HG03025 (cell line): ENCODE measurements at regions not wholly inside any gene's neighbourhood (a gene's known extent, or its start where the extent isn't known, plus 50 kb on each side); places are given as distances from the start of the nearest gene placed in this dataset.
"Not testable (repeated sequence)": the region's sequence is repeated elsewhere in the genome, so short reads cannot be mapped to it uniquely, and the experiment has no call there.

ENCODE experiments used
- ATAC-seq: cut with Tn5 transposase; IDR thresholded peaks from one replicate; pipeline ENCODE4 v1.9.1; 2021; ENCODE audit warnings: mild to moderate bottlenecking, moderate library complexity; ENCODE audit not compliant: unreplicated experiment, low FRiP score

DNA sequence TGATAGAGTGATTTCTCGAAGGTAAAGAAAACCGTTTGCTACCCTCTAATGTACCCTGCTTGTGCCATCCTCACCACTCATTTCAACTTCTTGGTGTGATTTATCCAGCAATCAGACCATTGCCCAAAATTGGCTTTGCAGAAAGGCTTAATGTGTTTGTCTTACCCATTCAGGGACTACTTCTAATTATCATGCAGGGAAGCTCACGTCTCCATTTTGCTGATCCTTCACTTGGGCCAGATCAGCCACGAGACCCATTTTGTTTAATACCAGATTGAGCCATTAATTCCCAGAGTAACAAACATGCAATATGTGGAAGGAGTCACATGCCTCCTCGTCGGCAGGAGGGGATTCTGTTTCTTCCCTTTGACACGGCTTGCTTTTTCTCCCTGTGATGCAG, 51.1 kb upstream of the CRY1 start:
- ATAC-seq = no peak

DNA sequence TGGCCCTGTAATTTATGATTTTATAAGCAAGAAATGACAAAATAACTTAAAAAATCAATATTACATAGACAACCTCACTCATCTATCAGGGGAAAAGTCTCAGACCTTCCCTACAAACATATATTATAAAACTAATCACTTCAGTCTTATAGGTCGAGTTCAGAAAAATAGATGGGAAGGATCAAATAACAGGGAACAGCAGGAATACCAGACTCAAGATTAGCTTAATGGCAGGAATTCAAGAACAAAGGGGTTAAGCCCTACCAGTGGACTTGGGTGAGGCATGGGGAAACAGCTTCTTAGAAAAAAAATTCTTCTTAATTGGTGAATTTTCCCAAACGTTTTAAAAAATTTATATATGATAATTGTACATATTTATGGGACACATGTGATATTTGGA, 51.6 kb upstream of the CRY1 start:
- no peak for ATAC-seq

DNA sequence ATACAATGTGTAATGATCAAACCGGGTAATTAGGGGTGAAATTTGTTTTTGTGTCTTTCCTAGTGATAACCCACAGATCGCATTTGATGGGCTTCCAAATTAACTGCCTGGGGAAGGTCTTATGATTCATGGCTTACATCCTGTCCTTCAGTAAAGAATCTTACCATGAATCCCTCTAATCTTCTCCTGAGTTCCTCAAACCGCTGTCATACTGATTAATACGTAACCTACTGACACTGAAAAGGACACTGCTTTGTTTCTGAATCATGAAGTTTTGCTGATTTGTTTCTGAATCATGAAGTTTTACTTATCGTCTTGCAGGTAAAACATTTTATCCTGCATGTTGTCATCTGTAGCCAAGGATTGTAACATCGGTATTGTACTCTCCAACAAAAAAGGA, 52.0 kb upstream of the CRY1 start:
- ATAC-seq = no peak

DNA sequence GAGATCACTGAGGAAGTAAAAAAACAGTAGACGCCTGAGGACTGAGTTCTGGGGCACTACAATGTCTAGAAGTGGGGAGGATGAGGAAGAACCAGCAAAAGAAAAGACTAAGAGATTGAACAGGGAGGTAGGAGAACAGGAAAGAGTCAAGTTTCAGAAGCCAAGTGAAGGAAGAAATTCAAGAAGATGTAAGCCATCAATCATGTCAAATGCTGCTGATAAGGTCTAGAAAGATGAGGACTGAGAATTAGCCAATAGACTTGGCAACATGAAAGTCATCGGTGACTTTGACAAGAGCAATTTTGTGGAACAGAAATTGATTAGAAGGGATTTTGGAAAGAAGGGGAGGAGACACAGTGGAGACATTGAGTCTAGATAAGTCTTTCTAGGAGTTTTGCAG, 54.8 kb upstream of the CRY1 start:
- ATAC-seq = no peak

DNA sequence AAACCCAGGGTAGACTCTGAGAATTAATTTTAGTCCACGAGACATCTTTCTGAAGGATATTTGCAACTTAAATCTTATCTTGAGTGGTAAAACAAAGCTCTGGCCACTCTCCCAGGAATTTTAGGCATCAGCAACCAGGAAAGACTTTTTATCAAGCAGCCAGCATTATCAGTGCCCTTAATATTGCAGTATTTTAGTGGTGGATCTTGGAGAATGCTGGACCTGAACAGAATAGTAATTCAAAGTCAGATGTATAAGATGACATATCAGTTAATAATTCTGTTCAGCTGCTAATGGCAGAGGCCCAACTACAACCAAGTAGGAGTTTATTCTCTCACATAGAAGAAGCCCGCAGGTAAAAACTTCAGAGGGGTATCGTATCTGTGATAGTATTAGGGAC, 59.0 kb upstream of the CRY1 start:
- no peak for ATAC-seq

DNA sequence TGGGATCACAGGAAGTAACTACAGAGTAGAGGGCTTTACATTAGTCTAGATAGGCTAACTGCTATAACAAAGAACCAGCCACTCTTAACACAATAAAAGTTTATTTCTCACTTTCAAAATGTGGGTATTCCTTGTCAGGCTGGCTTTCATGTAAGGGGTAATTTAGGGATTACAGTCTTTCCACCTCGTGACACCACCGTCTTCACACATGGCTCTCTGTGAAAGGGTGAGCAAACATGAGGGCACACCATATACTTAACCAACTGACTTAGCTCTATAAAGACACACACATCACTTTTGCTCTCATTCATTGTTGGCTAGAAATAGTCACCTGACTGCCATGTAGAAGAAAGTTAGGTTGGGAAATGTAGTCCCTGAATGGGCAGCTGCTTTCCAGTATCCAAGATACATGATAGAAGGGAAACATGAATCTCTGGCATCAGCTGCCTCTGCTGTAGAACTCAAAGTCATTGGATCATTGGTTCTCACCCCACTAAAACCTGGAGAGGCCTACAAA, 66.1 kb upstream of the CRY1 start:
- ATAC-seq = no peak

DNA sequence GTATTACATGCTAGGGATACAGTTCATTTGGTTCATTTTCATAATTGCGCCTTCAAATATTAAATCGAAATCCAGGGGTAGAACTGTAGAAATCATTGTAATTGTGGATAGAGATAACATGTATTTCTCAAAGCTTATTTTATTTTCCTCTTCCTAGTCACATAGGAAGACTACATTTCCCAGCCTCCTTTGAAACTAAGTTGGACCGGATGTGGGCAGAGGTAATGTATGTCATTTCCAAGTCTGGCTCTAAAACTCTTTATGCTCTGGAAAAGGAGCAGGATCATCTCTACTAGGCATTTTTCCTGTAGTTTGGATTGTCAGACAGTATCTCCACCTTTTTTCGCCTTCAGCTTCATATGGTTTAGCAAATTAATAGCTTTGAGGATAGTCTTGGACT, 70.1 kb upstream of the CRY1 start:
- ATAC-seq = no peak

DNA sequence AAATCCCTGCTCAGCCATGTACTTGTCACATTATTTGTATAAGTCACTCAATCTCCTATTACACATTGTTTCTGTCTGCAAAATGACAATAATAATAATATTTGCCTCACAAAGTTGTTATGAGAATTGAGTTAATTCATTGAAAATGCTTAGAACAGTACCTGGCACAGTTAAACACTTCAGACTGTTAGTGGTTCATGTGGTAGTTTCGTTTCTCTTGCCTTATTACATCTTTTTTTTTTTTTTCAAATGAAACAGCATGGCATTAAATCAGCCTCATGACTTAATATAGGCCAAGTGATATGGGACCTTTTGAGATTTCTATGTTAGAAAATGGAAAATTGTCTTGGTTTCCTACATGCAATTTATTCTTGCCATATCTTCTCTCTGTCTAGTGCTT, 71.0 kb upstream of the CRY1 start:
- no peak for ATAC-seq

DNA sequence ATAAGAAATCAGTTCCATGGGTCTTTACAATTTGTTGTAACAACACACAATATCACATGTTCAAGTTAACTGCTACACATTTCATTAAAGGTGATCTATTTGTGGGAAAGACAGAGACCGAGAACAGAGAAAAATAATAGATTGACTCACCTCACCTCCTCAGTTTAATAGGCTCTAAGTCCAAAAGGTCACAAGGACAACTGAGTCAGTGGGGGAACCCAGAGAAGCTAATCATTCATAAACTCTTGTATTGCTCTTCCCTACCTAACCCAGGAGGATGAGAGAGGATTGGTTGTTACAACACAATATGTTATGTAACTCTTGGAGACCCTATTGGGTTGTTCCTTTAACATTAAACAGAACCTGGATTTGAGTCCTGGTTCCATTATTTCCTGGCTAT, 72.2 kb upstream of the CRY1 start:
- ATAC-seq = no peak

DNA sequence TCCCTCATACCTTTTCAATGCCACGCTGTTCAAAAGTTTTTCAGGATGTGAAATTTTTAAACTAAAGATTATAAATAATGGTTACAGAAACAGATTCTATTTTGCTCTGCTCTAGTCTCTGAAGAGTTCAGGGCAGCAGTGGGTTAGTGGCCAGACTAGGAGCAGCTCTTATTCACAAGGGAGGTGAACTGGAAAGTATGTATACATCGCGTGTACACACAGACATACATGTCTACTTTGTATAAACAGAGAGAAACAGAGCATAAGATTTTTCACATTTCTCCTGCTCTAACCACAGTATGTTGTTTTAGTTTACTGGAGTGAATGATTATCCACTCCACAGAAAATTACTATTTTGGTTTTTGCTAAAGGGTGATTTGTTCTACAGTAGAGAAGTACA, 74.4 kb upstream of the CRY1 start:
- no peak for ATAC-seq

DNA sequence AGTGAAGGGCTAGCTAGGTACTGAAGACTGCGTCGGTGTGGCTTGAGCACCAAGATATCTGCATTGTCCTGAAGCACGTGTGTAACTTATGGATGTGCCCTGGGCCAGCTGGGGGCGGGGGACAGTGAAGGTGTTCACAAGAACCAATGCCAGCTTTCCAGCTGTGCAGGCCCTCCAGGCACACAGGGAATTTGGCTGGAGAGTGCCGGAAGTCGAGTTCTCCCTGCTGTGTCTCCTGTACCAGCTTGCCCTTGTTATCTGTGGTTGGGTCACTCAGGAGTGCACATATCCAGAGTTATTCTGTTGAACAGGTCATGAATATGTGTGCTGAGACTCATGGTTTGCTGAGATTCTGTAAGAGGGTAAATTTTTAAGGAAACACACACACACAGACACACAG, 75.9 kb upstream of the CRY1 start:
- ATAC-seq = no peak

DNA sequence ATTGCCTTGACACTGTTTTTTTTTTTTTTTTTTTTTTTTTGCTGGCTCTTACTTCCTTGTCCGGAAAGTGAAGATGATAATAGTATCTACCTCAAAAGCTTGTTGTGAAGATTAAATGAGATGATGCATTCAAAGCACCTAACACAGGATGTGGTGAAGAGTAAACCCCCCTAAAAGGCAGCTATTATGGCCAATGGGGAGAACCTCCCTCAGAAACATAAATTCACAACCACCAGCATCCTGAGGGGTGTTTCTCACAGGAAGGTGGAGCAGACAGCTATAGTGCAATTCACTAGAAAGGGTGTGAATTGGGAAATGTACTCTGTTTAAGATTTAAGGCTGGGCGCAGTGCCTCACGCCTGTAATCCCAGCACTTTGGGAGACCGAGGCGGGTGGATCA, 85.4 kb upstream of the CRY1 start:
- ATAC-seq = no peak

DNA sequence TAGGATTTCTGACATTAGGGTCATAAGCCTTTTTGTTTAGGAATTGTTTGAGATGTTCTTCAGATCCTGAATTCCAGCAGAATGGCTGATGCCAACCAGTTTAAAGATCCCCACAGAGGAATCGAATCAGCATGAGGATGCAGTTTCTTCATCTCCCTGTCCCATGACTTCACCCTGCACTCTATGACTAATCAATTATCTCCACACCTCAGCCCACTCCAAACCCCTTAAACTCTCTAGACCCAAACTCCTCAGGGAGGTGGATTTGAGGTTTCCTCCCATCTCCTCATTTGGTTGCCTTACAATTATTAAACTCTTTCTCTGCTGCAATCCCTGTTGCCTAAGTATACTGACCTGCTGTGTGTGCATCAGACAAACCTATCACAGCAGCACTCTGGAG, 86.5 kb upstream of the CRY1 start:
- ATAC-seq = no peak

DNA sequence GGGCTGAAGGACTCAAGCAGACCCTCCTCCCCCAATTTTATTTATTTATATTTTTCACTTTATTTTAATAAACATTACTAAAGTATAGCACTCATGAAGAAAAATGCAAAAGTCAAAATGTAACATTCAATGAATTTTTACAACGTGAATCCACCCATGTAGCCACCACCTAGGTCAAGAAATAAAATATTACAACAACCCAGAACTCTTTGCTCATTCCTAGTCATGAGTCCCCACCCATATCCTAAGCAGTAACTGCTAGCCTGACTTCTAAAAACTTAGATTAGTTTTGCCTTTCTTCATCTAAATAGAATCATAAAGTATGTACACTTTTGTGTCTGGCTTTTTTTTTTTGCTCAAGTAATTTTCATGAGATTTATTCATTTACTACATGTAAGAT, 86.9 kb upstream of the CRY1 start:
- no peak for ATAC-seq

DNA sequence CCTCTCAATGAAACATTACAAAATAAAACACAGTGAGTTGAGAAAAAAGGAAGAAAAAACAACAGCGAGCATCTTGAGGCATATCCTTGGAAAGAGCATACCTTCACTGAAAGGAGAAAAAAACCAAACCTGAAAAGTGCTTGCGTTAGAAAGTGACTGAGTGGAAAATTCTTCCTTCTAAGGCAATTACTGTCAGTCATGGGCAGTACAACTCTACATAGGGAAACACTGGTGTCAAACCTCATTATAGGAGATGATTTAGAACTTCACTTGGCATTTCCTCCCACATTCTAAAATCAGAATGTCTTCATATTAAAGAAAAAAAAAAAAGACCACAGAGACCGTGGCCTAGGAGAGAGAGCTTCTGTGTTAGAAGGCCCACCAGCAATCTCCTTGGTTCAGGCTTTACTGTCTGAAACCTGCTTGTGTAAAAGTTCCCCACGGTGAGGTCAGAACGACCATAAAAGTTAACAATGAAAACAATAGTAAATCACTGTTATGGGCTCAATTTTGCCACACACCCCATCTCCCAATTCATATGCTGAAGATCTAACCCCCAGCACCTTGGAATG, 91.1 kb upstream of the CRY1 start:
- no peak for ATAC-seq

DNA sequence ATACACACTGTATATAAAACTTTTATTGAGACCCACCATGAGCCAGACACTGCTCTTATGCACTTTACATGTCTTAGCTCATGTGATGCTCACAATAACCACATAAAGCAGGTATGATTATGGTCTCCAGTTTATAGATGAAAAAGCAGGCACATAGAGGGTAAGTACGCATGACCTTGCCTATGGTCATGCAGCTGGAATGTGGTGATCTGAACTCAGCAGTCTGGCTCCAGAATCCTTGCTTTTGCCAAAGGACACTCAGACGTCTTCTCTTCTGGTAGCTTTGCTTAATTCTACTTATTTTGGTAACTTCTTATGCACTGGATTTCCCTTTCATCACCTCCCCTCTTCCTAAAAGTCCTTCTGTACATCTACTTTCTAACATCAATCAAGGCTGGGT, 103.3 kb upstream of the CRY1 start:
- ATAC-seq = no peak

DNA sequence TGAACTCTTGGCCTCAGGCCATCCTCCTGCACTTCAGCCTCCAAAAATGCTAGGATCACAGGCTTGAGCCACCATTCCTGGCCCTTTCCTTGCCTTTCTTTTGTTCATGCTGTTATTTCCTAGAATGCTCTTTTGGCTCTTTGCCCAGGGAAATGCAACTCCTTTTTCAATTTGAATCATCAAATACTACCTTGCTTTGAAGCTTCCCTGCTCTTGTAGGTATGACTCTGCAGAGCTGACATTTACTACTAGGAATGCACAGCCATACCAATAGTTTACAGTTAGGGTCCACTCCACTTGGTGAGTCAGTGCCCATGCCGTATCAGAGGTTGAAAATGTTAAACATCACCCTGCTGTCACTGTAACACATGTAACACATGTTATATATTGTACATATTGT, 107.0 kb upstream of the CRY1 start:
- no peak for ATAC-seq

DNA sequence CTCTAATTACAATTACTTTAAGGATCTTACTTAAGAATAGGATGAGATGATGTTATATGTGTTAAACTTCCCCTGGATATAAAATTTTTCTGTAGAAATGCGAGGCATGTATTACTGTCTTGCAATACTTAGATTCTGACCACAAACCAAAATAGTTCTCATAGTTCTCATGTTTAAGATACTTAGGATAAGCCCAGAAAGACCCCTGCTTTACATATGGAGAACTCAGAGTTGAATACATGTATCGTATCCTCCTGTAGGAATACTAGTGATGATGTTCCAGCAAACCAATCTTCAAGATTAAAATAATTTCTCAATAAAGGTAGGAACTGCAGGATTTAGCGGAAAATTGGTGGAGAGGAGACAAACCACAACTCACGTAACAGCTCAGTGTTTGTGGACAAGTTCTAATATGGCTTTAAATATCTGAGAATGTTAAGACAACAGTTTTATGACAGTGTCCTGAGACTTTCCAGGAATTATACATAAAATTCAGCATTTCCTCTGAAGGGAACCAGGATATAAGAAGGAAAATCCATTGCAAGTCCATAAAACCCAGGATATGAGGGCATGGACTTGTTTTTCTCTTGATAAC, 114.7 kb upstream of the CRY1 start:
- ATAC-seq = no peak

DNA sequence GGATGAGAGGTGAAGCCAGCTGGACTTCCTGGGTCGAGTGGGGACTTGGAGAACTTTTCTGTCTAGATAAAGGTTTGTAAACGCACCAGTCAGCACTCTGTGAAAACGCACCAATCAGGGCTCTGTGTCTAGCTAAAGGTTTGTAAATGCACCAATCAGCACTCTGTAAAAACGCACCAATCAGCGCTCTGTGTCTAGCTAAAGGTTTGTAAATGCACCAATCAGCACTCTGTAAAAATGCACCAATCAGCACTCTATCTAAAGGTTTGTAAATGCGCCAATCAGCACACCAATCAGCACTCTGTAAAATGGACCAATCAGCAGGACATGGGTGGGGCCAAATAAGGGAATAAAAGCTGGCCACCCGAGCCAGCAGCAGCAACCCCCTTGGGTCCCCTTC, 116.4 kb upstream of the CRY1 start:
- not testable (repeated sequence) for ATAC-seq

DNA sequence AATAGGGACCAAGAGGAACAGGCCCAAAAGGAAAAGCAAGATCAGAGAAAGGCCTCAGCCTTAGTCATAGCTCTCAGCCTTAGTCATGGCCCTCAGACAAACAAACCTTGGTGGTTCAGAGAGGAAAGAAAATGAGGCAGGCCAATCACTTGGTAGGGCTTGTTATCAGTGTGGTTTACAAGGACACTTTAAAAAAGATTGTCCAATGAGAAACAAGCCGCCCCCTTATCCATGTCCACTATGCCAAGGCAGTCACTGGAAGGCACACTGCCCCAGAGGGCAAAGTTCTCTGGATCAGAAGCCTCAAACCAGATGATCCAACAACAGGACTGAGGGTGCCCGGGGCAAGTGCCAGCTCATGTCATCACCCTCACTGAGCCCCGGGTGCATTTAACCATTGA, 121.0 kb upstream of the CRY1 start:
- not testable (repeated sequence) for ATAC-seq

DNA sequence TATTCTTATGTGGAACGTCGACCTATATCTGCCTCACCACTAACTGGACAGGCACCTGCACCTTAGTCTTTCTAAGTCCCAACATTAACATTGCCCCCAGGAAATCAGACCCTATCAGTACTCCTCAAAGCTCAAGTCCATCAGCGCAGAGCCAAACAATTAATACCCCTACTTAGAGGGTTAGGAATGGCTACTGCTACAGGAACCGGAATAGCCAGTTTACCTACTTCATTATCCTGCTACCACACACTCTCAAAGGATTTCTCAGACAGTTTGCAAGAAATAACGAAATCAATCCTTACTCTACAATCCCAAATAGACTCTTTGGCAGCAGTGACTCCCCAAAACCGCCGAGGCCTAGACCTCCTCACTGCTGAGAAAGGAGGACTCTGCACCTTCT, 123.1 kb upstream of the CRY1 start:
- ATAC-seq = not testable (repeated sequence)

DNA sequence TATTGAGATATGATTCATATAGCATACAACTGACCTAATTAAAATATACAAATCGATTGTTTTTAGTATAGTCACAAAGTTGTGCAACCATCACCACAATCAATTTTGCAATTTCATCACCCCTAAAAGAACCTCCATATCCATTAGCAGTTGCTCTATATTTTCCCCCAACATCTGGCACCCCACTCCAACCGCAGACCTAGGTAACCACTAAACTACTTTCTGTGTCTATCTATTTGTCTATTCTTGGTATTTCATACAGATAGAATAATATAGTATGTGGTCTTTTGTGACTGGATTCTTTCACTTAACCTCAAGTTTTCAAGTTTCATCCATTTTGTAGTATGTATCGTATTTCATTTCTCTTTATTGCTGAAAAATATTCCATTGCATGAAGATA, 126.0 kb upstream of the CRY1 start:
- no peak for ATAC-seq

DNA sequence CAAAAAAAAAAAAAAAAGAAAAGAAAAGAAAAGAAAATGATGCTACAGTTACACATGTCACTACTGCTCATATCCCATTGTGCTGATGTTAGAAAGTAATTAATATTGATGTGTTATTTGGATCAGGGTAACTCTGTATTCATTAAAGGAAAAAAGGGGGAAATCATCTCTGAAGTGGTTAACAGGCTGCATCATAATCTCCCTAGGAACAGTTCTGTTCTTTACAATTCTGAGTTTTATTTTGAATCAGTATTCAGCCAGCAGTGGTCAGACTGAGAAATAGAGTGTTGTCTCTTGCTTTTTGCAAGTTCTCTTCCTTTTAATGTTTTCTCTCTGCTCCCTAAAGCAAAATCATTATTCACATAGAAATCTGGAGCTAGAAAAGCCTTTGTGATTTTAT, 128.6 kb upstream of the CRY1 start:
- no peak for ATAC-seq
